Colonic mucosa (tissue), 4 donors: ENCODE measurements at regions not wholly inside any gene's neighbourhood (a gene's known extent, or its start where the extent isn't known, plus 50 kb on each side); places are given as distances from the start of the nearest gene placed in this dataset.

ENCODE experiments used
- DNase-seq: peaks from one replicate; pipeline ENCODE4 v3.0.0-alpha.2; 2020
- H3K27ac ChIP-seq: fragments of 200-600 bp; one replicate; pipeline ENCODE4 v1.8.0; 2021
- H3K27me3 ChIP-seq: fragments of 200-600 bp; one replicate; pipeline ENCODE4 v1.8.0; 2021
- H3K36me3 ChIP-seq: fragments of 200-600 bp; one replicate; pipeline ENCODE4 v1.8.0; 2021
- H3K4me1 ChIP-seq: fragments of 200-600 bp; one replicate; pipeline ENCODE4 v1.8.0; 2021; ENCODE audit warnings: mild to moderate bottlenecking
- H3K4me3 ChIP-seq: fragments of 200-600 bp; one replicate; pipeline ENCODE4 v1.8.0; 2021
- H3K9ac ChIP-seq, 2 donors: one replicate each; pipeline ENCODE4 v1.7.0; 2013; ENCODE audit warnings: control low read depth in 2 of 2, low read depth in 2 of 2, low read length in 2 of 2
- H3K9me3 ChIP-seq: fragments of 200-600 bp; one replicate; pipeline ENCODE4 v1.8.0; 2021
- intact Hi-C: fragments of 100-400 bp; cut with DNase I; formaldehyde crosslinking; loops from one replicate; pipeline ENCODE4 v1.14.1; 2022
- TF ChIP-seq, protein P1 (sequence below): fragments of 200-600 bp; IDR thresholded peaks from one replicate; pipeline ENCODE4 v1.8.0; 2022; ENCODE audit warnings: antibody characterized with exemption, mild to moderate bottlenecking
- donor health status: healthy.
- donor health status: DM: no; HTN: no; CAD: no.
- donor health status: DM: no; HTN: no; CAD: no.

DNA sequence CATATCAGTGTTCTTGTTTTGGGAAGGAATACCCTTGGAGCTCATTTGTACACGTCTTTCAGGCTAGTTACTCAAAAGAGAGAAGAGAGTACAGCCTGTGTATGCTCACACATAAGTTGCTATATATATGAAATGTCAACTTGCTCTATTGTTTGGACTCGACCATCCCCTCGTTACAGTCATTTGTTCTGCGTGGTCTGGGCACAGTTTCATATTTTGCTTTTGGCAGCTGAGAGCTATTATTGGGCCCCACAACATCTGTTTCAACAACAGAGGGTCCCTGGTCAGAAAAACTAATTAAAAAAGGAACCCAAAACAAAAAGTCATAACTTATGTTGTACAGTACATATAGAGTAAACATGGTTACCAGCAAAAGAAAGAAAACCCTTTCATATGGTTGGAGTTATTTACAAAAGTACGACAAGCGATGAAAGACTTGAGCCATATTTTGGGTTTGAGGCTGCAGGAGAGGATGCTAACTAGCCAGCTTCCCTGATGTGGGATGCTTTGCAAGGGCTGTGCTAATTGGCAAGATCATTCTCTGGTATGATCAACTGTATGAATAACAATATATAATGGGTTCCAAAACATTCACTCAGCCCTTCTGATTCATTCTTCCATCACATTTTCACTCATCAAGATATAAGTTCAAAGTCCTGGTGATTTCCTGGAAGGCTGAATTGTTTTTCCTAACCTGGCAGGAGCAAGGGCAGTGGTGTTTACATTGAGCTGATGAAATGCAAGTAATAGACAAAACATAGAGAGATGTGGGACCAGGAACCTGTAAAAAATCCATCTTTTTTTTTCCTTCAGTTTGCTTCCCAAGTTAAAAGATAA lies 137.9 kb downstream of the RPS12 start:
- H3K4me1 ChIP-seq, result no peaks in the 10 kb centered on the region
- intact Hi-C loops, result no loop called here
- no peaks in the 10 kb centered on the region for H3K27me3 ChIP-seq
- H3K9ac ChIP-seq, result no peak overlapping the region
- H3K27ac ChIP-seq, result no peak overlapping the region
- TF ChIP-seq, protein P1, sequence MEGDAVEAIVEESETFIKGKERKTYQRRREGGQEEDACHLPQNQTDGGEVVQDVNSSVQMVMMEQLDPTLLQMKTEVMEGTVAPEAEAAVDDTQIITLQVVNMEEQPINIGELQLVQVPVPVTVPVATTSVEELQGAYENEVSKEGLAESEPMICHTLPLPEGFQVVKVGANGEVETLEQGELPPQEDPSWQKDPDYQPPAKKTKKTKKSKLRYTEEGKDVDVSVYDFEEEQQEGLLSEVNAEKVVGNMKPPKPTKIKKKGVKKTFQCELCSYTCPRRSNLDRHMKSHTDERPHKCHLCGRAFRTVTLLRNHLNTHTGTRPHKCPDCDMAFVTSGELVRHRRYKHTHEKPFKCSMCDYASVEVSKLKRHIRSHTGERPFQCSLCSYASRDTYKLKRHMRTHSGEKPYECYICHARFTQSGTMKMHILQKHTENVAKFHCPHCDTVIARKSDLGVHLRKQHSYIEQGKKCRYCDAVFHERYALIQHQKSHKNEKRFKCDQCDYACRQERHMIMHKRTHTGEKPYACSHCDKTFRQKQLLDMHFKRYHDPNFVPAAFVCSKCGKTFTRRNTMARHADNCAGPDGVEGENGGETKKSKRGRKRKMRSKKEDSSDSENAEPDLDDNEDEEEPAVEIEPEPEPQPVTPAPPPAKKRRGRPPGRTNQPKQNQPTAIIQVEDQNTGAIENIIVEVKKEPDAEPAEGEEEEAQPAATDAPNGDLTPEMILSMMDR, result no peak
- H3K4me3 ChIP-seq, result no peak overlapping the region
- DNase-seq, result no peak
- H3K36me3 ChIP-seq, result no peaks in the 10 kb centered on the region
- no peaks in the 10 kb centered on the region for H3K9me3 ChIP-seq

DNA sequence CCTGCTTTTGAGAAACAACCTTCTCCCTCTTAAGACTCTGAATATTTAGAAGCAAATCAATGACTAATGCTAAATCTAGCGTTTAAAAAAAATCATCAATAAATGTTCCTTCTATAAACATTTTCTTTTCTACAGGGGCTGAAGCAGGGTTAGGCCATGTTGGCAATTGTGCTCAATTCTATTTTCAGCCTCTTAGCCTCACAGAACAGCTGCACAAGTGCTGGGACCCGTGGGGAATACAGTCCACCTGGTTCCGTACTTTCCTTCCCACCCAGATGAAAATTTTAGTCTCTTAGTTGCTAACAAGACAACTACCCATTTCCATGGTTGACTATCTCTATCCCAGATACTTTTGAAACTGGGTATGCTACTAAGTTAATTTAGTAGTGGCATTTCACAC lies 138.6 kb downstream of the RPS12 start:
- no peak overlapping the region for H3K4me3 ChIP-seq
- TF ChIP-seq, protein P1, result no peak
- H3K9ac ChIP-seq, result no peak overlapping the region
- no peaks in the 10 kb centered on the region for H3K36me3 ChIP-seq
- no peaks in the 10 kb centered on the region for H3K27me3 ChIP-seq
- H3K4me1 ChIP-seq, result no peaks in the 10 kb centered on the region
- intact Hi-C loops, result no loop called here
- no peak for DNase-seq
- no peaks in the 10 kb centered on the region for H3K9me3 ChIP-seq
- no peak overlapping the region for H3K27ac ChIP-seq

DNA sequence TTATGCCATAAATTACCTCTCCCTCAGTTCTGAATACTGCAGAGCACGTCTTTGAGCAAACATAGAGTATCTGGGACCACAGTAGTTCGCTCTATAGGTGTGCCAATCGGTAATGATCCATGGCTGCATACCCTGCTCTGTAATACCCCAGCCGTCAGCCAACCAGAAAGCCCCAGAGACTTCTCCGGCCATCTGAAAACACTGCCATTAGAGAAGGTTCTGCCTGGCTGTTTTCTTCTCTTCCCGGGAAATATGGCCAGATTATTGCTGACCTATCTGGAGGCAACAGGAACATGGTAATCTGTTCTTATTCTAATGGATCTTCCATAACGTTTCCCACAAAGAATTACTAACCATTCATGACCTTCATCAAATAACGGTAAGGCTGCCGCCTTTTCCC lies 139.9 kb downstream of the RPS12 start:
- H3K9me3 ChIP-seq, result no peaks in the 10 kb centered on the region
- intact Hi-C loops, result no loop called here
- H3K27me3 ChIP-seq, result no peaks in the 10 kb centered on the region
- TF ChIP-seq, protein P1, result no peak
- no peak for DNase-seq
- no peak overlapping the region for H3K9ac ChIP-seq
- H3K36me3 ChIP-seq, result no peaks in the 10 kb centered on the region
- H3K27ac ChIP-seq, result no peak overlapping the region
- H3K4me1 ChIP-seq, result no peaks in the 10 kb centered on the region
- H3K4me3 ChIP-seq, result no peak overlapping the region

DNA sequence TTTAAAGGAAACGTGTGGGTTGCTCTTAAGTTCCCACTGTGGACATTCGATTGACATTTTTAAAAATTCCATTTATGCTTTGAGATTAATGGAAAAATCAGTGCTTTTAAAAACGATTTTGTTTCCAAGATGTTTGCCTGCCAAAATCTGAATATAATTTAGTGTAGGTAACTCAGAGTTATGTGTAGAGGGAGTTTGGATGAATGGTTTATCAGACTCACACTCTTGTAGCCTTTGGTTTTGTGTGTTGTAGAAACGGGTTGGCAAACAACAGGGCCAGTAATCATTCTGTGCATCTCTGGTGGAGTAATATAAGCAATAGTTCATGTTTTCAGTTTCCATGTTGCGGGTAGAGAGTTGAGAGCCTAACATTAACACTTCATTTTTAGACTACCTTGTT lies 140.6 kb downstream of the RPS12 start:
- no peaks in the 10 kb centered on the region for H3K36me3 ChIP-seq
- no peaks in the 10 kb centered on the region for H3K4me1 ChIP-seq
- intact Hi-C loops, result no loop called here
- TF ChIP-seq, protein P1, result no peak
- no peak overlapping the region for H3K9ac ChIP-seq
- no peak overlapping the region for H3K4me3 ChIP-seq
- DNase-seq, result no peak
- no peak overlapping the region for H3K27ac ChIP-seq
- H3K9me3 ChIP-seq, result no peaks in the 10 kb centered on the region
- no peaks in the 10 kb centered on the region for H3K27me3 ChIP-seq

DNA sequence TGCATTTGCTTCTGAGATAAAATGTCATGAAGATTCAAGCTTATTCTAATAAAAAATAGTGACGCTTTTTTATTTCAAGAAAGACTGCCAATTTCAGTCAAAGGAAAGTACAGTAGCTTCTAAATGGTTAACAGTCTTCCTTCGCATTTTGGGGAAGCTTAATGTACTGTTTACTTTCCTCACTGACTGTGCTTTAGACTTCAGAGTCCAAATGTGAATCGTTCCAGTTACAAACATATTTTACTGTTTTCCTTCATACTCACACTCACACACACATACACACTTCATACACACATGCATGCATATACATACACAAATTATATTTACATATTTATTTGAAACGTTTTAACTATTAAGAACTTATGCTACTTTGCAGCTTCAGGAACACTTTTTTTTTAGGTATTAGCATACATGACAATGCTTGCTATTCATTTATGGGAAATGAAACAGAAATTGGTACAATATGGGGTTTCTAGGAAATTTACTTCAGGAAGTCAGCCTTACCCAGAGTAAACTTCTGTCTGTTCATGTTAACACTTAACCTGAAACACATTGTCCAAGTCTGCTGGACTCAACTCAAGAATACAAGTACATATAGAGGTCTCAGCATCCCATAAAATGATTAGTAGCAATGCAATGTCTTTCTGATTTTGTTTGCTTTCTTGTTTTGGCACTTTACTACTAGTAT lies 145.4 kb downstream of the RPS12 start:
- Histone ChIP-seq H3K9me3 (no peaks in the 10 kb centered on the region), H3K4me3 (no peak overlapping the region), H3K4me1 (no peaks in the 10 kb centered on the region), H3K27ac (no peak overlapping the region), H3K36me3 (no peaks in the 10 kb centered on the region), H3K9ac (no peak overlapping the region), H3K27me3 (no peaks in the 10 kb centered on the region)
- intact Hi-C loops, result loop anchor here (5.0 to 10.0 kb wide), 2 partner anchors 553 to 595 kb away; no protein-coding TSS in a partner anchor
- DNase-seq, result no peak
- TF ChIP-seq, protein P1, result no peak
